Astrocyte of the spinal cord (primary cell): ENCODE measurements at regions not wholly inside any gene's neighbourhood (a gene's known extent, or its start where the extent isn't known, plus 50 kb on each side); places are given as distances from the start of the nearest gene placed in this dataset.

Experiments used
- DNase-seq: peaks from one replicate; pipeline ENCODE4 v3.0.0; 2011; ENCODE audit warnings: low read depth, low spot score
- H3K4me3 ChIP-seq: 2 replicates; pipeline ENCODE4 v1.5.1; 2011; ENCODE audit warnings: low read depth, mild to moderate bottlenecking, low read length, moderate library complexity
- CTCF ChIP-seq: IDR thresholded peaks from 2 replicates; pipeline ENCODE4 v1.5.1; 2012; ENCODE audit warnings: low read depth, mild to moderate bottlenecking, low read length, inconsistent platforms
- in situ Hi-C: cut with HindIII; loops from 2 replicates; pipeline ENCODE4 v1.10.0; 2017; ENCODE audit warnings: low sequenced_read_pairs

- DNase-seq, result no peak
- H3K4me3 ChIP-seq, result no peak overlapping the region
- TF ChIP-seq CTCF, result no peak
- in situ Hi-C loops, result no loop called here
Measured at GRCh38 chr6:138685257-138685656, 88.3 kb upstream of the CCDC28A start.

- no peak for TF ChIP-seq CTCF
- in situ Hi-C loops, result no loop called here
- DNase-seq, result no peak
- H3K4me3 ChIP-seq, result no peak overlapping the region
Measured at GRCh38 chr6:138685781-138686180, 87.8 kb upstream of the CCDC28A start.

- in situ Hi-C loops, result no loop called here
- no peak for TF ChIP-seq CTCF
- DNase-seq, result no peak
Measured at GRCh38 chr6:138688580-138688979, 85.0 kb upstream of the CCDC28A start.

GRCh38 chr6:138689849-138690248, 83.7 kb upstream of the CCDC28A start:
- H3K4me3 ChIP-seq, result no peak overlapping the region
- in situ Hi-C loops, result no loop called here
- peak; percentile 66 for DNase-seq
- TF ChIP-seq CTCF, result no peak

More at GRCh38 chr6:138688580-138688979, 85.0 kb upstream of the CCDC28A start:
- H3K4me3 ChIP-seq, result no peak overlapping the region

GRCh38 chr6:138690975-138691594, 82.5 kb upstream of the CCDC28A start:
- no peak for DNase-seq
- no peak for TF ChIP-seq CTCF
- in situ Hi-C loops, result no loop called here
- H3K4me3 ChIP-seq, result peak overlapping the region; percentile 66

GRCh38 chr6:138691595-138692057, 81.9 kb upstream of the CCDC28A start:
- DNase-seq, result peak; percentile 86
- TF ChIP-seq CTCF, result no peak
- in situ Hi-C loops, result no loop called here
- peak overlapping the region; percentile 66 for H3K4me3 ChIP-seq
